ENCODE measurements at regions not wholly inside any gene's neighbourhood (a gene's known extent, or its start where the extent isn't known, plus 50 kb on each side); places are given as distances from the start of the nearest gene placed in this dataset.

DNA sequence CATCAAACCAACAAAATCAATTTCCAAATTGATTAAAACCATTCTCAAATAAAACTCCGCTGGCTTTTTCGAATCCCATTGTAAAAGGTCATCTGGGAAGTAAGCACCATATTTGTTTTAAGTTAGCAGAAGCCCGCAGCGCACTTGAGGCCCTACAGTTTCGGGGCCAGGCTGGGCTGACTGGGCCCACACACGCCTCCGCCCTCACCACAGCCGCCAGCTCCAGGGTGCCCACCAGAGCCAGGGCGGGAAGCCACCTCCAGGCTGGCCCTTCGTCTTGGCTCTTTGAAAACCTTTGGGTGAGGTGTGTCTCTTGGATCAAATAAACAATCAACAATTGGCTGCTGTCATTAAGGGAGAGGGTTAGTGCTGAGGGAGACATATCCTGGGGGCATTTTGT, 133.3 kb downstream of the SOX1 start:
- TF ChIP-seq, protein P1, sequence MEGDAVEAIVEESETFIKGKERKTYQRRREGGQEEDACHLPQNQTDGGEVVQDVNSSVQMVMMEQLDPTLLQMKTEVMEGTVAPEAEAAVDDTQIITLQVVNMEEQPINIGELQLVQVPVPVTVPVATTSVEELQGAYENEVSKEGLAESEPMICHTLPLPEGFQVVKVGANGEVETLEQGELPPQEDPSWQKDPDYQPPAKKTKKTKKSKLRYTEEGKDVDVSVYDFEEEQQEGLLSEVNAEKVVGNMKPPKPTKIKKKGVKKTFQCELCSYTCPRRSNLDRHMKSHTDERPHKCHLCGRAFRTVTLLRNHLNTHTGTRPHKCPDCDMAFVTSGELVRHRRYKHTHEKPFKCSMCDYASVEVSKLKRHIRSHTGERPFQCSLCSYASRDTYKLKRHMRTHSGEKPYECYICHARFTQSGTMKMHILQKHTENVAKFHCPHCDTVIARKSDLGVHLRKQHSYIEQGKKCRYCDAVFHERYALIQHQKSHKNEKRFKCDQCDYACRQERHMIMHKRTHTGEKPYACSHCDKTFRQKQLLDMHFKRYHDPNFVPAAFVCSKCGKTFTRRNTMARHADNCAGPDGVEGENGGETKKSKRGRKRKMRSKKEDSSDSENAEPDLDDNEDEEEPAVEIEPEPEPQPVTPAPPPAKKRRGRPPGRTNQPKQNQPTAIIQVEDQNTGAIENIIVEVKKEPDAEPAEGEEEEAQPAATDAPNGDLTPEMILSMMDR (conservative IDR thresholded peaks at IDR 0.05): no peak
- no peak for TF ChIP-seq EZH2 (IDR thresholded peaks at IDR 0.05; ENCODE audit: low read depth)

Measured in PC-9 (cell line).